Heart left ventricle (tissue), 16 donors: ENCODE measurements at regions not wholly inside any gene's neighbourhood (a gene's known extent, or its start where the extent isn't known, plus 50 kb on each side); places are given as distances from the start of the nearest gene placed in this dataset.

ENCODE experiments used
- ATAC-seq, 4 donors: fragments of 200-7000 bp; cut with Tn5 transposase; one replicate each; pipeline ENCODE4 v1.9.1; 2020 to 2022; ENCODE audit warnings: moderate library complexity in 4 of 4, mild to moderate bottlenecking in 3 of 4, moderate number of reproducible peaks in 1 of 4
- DNase-seq, 5 donors: peaks; one replicate each; pipeline ENCODE4 v3.0.0-alpha.2; 2020
- H3K27ac ChIP-seq, 12 donors: fragments of 200-600 bp; sonication (generic) in 4 of 12; one replicate each; pipeline versions ENCODE4 v1.5.0 to v1.8.0; 2016 to 2022; ENCODE audit warnings: mild to moderate bottlenecking in 2 of 12
- H3K27me3 ChIP-seq, 9 donors: fragments of 200-600 bp; sonication (generic) in 2 of 9; one replicate each; pipeline versions ENCODE4 v1.5.1 to v1.8.0; 2016 to 2022; ENCODE audit warnings: mild to moderate bottlenecking in 3 of 9
- H3K36me3 ChIP-seq, 9 donors: fragments of 200-600 bp; sonication (generic) in 2 of 9; one replicate each; pipeline versions ENCODE4 v1.5.0 to v1.8.0; 2018 to 2022; ENCODE audit warnings: mild to moderate bottlenecking in 2 of 9
- H3K4me1 ChIP-seq, 12 donors: fragments of 200-600 bp; sonication (generic) in 4 of 12; one replicate each; pipeline versions ENCODE4 v1.5.0 to v1.8.0; 2016 to 2022; ENCODE audit warnings: mild to moderate bottlenecking in 3 of 12
- H3K4me3 ChIP-seq, 12 donors: fragments of 200-600 bp; sonication (generic) in 4 of 12; one replicate each; pipeline versions ENCODE4 v1.5.0 to v1.8.0; 2017 to 2022; ENCODE audit warnings: mild to moderate bottlenecking in 9 of 12, moderate library complexity in 4 of 12
- H3K9me3 ChIP-seq, 12 donors: fragments of 200-600 bp; sonication (generic) in 4 of 12; one replicate each; pipeline versions ENCODE4 v1.5.0 to v1.8.0; 2016 to 2022; ENCODE audit warnings: mild to moderate bottlenecking in 1 of 12
- POLR2A ChIP-seq, 2 donors: fragments of 450-650 bp; IDR thresholded peaks; one replicate each; pipeline ENCODE4 v1.6.1; 2017; ENCODE audit warnings: antibody characterized with exemption in 2 of 2, mild to moderate bottlenecking in 2 of 2, moderate library complexity in 2 of 2
- WGBS, 4 donors: extraction: QIAGEN DNeasy Blood & Tissue Kit in 2 of 4; methylation state at CpG; one replicate each; pipeline versions ENCODE4 v1.1.5 to v1.1.7; 2013 to 2018; 5-methylcytosine and 5-hydroxymethylcytosine counted together
- intact Hi-C, 10 donors: fragments of 100-400 bp; cut with DNase I; formaldehyde crosslinking; loops; one replicate each; pipeline versions ENCODE4 v1.11.1 to v1.14.2; 2022
- TF ChIP-seq, protein P1 (sequence below), 12 donors: fragments of 200-600 bp; sonication (generic) in 4 of 12; IDR thresholded peaks; one replicate each; pipeline versions ENCODE4 v1.5.0 to v1.8.0; 2018 to 2022; ENCODE audit warnings: antibody characterized with exemption in 12 of 12, mild to moderate bottlenecking in 5 of 12
- donor health status: ischemic (EF 13 %, LVEDD 7.1; RV severe dilation, severe dysfunction).
- donor health status: healthy with polysubstance abuse.
- donor health status: DM: no; HTN: yes; CAD: no.
- donor health status: DM: no; HTN: no; CAD: no.
- donor health status: ischemic (EF 25% LVEDD 6.9; RV normal size, moderate dysfunction).
- donor health status: ischemic (EF 25% LVEDD 5.7; RV mildly dilated, moderate dysfunction).
- donor health status: healthy.
- donor health status: DM: yes; HTN: yes; CAD: no.
- donor health status: ischemic (EF 35%, LVEDD 5.7; RV mildly dilated, moderate dysfunction).
- donor health status: nonischemic (EF 11% LVEDD 7.7; RV severe dilation, severe dysfunction).
- donor health status: DM: yes; HTN: yes; CAD: no.
- donor health status: PGD.
- donor health status: ischemic (EF 29% LVEDD 5.4; RV normal size, mild dysfunction).
- donor health status: nonischemic (EF 23%, LVEDD 6.1; RV moderate dilation, normal function).

DNA sequence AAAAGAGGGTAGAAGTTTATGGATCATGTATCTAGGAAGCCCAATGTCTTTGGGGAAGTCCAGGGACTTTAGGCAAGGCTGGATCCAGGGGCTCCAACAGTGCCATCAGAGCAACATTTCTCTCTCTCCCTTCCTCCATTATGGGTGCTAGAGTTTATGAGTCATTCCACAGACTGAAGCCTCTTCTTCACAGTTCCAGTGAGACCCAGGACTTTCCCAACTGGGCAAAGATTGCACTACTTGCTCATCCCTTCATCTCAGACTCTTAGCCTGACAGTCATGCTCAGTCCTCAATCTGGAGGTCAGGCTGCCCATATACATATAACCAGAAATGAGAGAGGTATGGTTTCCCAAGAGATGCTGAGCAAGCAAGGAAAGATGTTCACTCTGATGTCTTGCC, 110.7 kb downstream of the FEM1C start:
- ATAC-seq (no peak), DNase-seq (no peak)
- H3K4me1 ChIP-seq, result peaks cover 0 to 20% (median 0%) of the 10 kb centered on the region in 12 donors
- no peaks in the 10 kb centered on the region for H3K36me3 ChIP-seq
- no peaks in the 10 kb centered on the region for H3K27me3 ChIP-seq
- no peak overlapping the region for H3K4me3 ChIP-seq
- TF ChIP-seq, protein P1, sequence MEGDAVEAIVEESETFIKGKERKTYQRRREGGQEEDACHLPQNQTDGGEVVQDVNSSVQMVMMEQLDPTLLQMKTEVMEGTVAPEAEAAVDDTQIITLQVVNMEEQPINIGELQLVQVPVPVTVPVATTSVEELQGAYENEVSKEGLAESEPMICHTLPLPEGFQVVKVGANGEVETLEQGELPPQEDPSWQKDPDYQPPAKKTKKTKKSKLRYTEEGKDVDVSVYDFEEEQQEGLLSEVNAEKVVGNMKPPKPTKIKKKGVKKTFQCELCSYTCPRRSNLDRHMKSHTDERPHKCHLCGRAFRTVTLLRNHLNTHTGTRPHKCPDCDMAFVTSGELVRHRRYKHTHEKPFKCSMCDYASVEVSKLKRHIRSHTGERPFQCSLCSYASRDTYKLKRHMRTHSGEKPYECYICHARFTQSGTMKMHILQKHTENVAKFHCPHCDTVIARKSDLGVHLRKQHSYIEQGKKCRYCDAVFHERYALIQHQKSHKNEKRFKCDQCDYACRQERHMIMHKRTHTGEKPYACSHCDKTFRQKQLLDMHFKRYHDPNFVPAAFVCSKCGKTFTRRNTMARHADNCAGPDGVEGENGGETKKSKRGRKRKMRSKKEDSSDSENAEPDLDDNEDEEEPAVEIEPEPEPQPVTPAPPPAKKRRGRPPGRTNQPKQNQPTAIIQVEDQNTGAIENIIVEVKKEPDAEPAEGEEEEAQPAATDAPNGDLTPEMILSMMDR (IDR thresholded peaks at IDR 0.05), result no peak
- TF ChIP-seq POLR2A (IDR thresholded peaks at IDR 0.05), result no peak
- no peak overlapping the region for H3K27ac ChIP-seq
- intact Hi-C loops, result no loop called here
- H3K9me3 ChIP-seq, result peaks cover 0 to 7% (median 0%) of the 10 kb centered on the region in 12 donors

DNA sequence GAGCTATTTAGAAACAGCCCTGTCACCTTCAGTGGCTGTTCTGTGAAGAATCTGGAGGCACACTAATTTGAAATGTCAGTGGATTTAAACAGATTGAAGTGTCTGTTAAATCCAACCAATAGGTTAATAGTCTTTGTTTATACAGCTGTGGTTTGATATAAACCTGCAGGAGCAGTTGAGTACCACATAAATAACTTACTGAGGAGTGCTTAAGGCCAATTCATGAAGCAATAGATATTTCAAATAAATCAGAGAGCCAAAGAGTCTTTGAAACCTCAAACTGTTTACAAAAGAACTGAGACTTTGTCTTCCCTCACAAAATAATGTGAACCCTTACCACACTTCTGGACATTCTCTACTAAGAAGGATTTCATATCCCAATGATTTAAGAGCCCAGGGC, 111.9 kb downstream of the FEM1C start:
- no peak overlapping the region for H3K27ac ChIP-seq

DNA sequence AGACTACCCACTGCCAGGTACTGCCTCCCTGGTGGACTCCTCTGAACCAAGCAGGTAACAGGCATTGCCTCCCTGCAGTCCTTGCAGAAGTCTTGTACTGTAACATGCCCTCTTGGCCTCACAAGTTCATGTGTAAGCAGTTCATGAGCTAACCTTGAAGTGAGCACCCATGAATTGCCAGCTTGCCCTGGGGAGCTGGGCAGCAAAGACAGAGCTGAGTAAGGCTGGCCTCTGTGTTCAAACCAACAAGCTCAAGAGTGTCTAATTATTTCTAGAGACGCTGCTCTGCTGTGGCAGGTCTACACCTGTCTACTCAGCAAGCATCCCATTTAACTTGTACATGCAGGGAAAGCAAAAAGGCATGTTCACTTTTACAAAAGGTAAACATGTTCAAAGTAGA, 113.5 kb downstream of the FEM1C start:
- ATAC-seq (no peak), DNase-seq (no peak)
- Histone ChIP-seq H3K27ac (no peak overlapping the region), H3K4me1 (peaks cover 0 to 27% (median 7%) of the 10 kb centered on the region in 12 donors), H3K36me3 (no peaks in the 10 kb centered on the region), H3K4me3 (no peak overlapping the region), H3K27me3 (no peaks in the 10 kb centered on the region), H3K9me3 (no peaks in the 10 kb centered on the region)
- no peak for TF ChIP-seq POLR2A (IDR thresholded peaks at IDR 0.05)
- TF ChIP-seq, protein P1 (IDR thresholded peaks at IDR 0.05), result no peak
- intact Hi-C loops, result no loop called here
- WGBS, 4 donors, result 76 to 94% (median 89%) methylated on average over 1 of the region's 1 CpG

More for the DNA sequence above, 111.9 kb downstream of the FEM1C start:
- H3K27me3 ChIP-seq, result no peaks in the 10 kb centered on the region
- DNase-seq, result no peak
- H3K9me3 ChIP-seq, result peaks cover 0 to 3% (median 0%) of the 10 kb centered on the region in 12 donors
- H3K4me1 ChIP-seq, result peaks cover 0 to 21% (median 0%) of the 10 kb centered on the region in 12 donors
- intact Hi-C loops, result no loop called here
- H3K36me3 ChIP-seq, result no peaks in the 10 kb centered on the region
- no peak for TF ChIP-seq POLR2A (IDR thresholded peaks at IDR 0.05)
- TF ChIP-seq, protein P1 (IDR thresholded peaks at IDR 0.05), result no peak
- ATAC-seq, result peak in 2 of 4 donors; percentile 22 to 23
- H3K4me3 ChIP-seq, result no peak overlapping the region

DNA sequence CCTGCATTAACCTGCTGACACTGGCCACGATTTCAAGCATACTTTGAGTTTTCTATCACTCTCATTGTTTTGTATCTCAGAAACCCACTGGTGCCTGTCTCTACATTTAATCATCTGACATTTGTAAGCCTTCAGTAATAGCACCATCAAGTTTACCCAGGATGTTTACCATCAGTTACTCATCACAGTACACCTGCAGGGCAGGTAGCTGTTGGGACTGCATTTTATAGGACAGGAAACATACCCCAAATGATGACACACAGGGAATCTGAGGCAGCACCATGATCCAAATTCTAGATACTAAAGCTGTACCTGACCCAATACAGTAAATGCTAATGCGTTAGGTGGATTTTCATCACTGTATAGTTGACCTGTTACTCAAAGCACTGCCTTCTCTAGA, 114.2 kb downstream of the FEM1C start:
- H3K27me3 ChIP-seq, result no peaks in the 10 kb centered on the region
- DNase-seq (no peak), ATAC-seq (no peak)
- H3K27ac ChIP-seq, result no peak overlapping the region
- H3K36me3 ChIP-seq, result no peaks in the 10 kb centered on the region
- peaks cover 0 to 27% (median 10%) of the 10 kb centered on the region in 12 donors for H3K4me1 ChIP-seq
- no peak overlapping the region for H3K4me3 ChIP-seq
- TF ChIP-seq, protein P1 (IDR thresholded peaks at IDR 0.05), result no peak
- no peak for TF ChIP-seq POLR2A (IDR thresholded peaks at IDR 0.05)
- no peaks in the 10 kb centered on the region for H3K9me3 ChIP-seq
- 77 to 91% (median 85%) methylated on average over 2 of the region's 2 CpGs for WGBS, 4 donors
- intact Hi-C loops, result no loop called here
